GM12801 (cell line): ENCODE measurements at regions not wholly inside any gene's neighbourhood (a gene's known extent, or its start where the extent isn't known, plus 50 kb on each side); places are given as distances from the start of the nearest gene placed in this dataset.

ENCODE experiments used
- TF ChIP-seq, protein P1 (sequence below): IDR thresholded peaks from one replicate; pipeline ENCODE4 v1.5.1; 2011; ENCODE audit warnings: control low read depth; ENCODE audit not compliant: insufficient read length; ENCODE audit errors: extremely low read depth

DNA sequence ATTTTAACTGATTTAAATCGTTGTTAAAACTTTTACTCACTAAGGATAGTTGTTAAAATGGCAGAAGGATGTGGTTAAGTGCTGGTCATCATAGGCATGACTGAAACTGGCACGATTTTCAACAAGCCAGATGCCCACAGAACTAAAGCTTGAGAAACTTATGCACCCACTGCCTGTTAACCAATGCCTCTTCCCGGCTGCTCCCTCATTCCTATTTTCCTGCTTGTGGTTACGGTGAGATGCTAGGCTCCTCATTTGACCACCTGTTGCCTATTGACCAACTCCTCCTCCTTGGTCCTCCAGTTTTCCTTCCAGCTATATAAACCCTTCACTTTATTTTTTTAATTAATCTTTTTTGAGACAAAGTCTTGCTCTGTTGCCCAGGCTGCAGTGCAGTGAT, 238.7 kb downstream of the TFCP2L1 start:
- TF ChIP-seq, protein P1, sequence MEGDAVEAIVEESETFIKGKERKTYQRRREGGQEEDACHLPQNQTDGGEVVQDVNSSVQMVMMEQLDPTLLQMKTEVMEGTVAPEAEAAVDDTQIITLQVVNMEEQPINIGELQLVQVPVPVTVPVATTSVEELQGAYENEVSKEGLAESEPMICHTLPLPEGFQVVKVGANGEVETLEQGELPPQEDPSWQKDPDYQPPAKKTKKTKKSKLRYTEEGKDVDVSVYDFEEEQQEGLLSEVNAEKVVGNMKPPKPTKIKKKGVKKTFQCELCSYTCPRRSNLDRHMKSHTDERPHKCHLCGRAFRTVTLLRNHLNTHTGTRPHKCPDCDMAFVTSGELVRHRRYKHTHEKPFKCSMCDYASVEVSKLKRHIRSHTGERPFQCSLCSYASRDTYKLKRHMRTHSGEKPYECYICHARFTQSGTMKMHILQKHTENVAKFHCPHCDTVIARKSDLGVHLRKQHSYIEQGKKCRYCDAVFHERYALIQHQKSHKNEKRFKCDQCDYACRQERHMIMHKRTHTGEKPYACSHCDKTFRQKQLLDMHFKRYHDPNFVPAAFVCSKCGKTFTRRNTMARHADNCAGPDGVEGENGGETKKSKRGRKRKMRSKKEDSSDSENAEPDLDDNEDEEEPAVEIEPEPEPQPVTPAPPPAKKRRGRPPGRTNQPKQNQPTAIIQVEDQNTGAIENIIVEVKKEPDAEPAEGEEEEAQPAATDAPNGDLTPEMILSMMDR, result no peak

DNA sequence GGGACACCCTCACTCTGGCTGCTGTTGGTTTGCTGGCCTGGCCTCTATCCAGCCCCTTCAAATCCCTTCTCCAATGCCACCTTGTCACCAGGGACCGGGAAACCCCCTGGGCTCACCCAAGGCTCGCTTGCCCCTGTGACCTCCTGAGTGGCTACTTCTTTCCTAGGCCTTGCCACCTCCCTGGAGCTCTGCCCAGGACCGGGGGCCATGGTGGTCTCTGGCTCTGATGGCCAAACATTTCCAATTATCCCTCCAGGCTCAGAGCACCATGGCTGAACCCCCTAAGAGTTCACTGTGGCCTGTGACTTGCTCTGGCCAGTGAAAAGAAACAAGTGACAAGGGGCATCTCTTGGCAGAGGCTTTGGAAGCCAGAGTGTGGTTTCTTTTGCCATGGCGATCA, 237.6 kb downstream of the TFCP2L1 start:
- TF ChIP-seq, protein P1, result no peak

DNA sequence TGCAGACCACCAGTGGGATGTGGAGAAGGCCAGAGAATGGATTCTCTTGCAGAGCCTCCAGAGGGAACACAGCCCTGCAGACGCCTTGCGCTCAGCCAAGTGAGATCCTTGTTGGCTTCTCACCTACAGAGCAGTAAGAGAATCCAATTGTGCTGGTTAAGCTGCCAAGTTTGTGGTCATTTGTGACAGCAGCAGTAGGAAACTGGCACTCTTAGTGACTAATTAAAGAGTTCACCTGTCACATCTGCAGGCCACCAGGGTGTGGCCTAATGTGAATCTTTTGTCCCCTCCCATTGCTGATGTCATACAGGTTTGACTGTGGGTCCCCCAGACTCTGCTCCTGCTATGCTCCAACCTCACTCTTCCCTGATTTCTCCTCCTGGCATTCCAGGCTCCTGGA, 235.9 kb downstream of the TFCP2L1 start:
- TF ChIP-seq, protein P1, result no peak

DNA sequence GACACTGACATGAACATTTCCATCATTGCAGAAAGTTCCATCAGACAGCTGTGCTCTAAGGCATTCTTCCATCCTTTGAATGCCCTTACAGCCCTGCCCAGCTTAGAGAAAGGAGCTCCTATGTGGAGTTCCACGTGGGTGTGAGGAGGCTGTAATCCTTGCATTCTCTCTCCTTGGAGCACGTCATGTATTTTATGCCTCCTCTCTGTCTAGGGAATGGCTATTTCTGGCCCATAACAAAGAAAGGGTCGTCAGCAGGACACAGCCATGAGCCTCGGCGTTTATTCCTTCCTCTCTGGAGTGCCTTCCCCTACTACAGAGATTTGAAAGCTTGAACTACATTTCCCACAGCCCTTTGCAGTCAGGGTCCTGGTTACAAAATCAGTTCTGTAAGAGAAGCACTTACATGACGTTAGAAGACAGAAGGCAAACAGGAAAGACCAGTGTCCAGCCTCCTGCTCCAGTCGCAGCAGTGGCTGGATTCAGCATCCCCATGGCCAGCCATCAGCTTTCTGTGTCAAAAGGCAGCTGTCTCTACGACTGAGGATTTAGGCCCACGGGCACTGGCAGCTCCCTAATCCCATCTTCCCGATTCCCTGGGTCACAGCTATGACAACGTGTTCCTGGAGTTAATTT, 234.9 kb downstream of the TFCP2L1 start:
- TF ChIP-seq, protein P1, result no peak

DNA sequence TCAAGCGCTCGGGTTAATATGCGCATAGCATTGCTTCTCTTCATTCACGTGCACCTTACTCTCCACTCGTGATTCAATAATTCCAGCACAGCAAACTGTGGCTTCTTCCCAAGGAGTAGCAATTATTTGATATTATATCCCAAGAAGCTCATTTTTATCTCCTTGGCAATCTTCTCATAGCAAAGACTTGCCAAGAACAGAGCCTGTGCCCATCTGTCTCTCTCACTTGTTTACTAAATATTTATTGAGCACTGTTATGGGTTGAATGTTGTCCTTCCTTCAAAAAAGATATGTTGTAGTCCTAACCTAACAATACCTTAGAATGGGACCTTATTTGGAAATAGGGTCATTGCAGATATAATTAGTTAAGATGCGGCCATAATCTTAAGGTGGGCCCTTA, 233.7 kb downstream of the TFCP2L1 start:
- TF ChIP-seq, protein P1, result no peak

DNA sequence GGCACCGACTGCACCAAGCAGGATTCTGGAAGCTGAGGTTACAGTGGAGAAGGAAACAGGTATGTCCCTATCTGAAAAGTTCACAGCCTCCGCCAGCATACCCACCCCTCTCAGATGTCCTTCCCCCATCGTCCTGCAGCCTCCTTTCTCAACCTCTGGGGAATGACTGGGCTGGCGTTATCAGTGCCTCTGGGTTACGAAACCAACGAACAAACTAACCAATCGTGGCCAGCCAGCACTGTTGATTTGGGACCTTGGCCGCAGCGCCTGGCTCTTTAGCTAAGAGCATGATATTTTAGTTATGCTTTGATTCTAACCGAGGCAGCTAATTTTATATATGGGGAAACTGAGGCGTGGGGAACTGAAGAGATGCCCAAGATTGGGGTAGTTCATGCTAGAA, 233.0 kb downstream of the TFCP2L1 start:
- TF ChIP-seq, protein P1, result no peak

DNA sequence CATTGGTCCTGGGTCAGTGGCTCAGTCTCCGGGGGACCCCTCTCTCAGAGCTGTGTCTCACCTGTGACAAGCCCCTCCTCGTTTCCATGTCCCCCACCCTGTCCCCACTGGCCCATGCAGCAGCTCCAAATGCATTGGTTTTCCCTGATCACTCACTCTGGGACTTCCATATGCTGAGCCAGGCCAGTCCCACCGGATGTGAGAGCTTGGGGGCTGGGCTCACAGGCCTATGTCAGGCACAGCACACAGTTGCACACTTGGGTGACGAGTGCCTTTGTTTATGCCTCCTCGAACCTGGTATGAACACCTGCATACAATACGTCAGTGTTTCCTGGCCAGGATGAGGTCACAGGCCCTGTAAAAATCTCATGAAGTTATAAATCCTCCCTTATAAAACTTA, 232.5 kb downstream of the TFCP2L1 start:
- TF ChIP-seq, protein P1, result no peak
